ENCODE measurements at regions not wholly inside any gene's neighbourhood (a gene's known extent, or its start where the extent isn't known, plus 50 kb on each side); places are given as distances from the start of the nearest gene placed in this dataset.

DNA sequence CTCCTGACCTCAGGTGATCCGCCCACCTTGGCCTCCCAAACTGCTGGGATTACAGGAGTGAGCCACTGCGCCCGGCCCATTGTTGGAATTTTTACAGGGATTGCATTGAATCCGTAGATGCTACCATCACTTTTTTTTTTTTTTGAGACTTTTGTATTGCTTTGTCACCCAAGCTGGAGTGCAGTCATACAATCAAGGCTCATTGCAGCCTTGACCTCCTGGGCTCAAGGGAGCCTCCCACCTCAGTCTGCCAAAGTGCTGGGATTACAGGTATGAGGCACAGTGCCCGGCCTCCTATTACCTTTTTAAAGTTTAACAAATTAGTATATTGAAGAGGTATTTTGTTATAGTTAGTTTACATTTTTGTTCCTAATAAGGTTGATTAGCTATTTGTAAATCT lies 62.2 kb upstream of the SLC45A1 start:
- TF ChIP-seq, protein P1, sequence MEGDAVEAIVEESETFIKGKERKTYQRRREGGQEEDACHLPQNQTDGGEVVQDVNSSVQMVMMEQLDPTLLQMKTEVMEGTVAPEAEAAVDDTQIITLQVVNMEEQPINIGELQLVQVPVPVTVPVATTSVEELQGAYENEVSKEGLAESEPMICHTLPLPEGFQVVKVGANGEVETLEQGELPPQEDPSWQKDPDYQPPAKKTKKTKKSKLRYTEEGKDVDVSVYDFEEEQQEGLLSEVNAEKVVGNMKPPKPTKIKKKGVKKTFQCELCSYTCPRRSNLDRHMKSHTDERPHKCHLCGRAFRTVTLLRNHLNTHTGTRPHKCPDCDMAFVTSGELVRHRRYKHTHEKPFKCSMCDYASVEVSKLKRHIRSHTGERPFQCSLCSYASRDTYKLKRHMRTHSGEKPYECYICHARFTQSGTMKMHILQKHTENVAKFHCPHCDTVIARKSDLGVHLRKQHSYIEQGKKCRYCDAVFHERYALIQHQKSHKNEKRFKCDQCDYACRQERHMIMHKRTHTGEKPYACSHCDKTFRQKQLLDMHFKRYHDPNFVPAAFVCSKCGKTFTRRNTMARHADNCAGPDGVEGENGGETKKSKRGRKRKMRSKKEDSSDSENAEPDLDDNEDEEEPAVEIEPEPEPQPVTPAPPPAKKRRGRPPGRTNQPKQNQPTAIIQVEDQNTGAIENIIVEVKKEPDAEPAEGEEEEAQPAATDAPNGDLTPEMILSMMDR (conservative IDR thresholded peaks at IDR 0.05; ENCODE audit: low read depth, low read length): no peak
- no peak for TF ChIP-seq EZH2 (IDR thresholded peaks at IDR 0.05; ENCODE audit: low read length, unreplicated experiment)
- no peak for TF ChIP-seq EZH2phosphoT487 (IDR thresholded peaks at IDR 0.05; ENCODE audit: borderline replicate concordance, low read length)
